DND-41 (cell line): ENCODE measurements at regions not wholly inside any gene's neighbourhood (a gene's known extent, or its start where the extent isn't known, plus 50 kb on each side); places are given as distances from the start of the nearest gene placed in this dataset.

Experiments used
- ATAC-seq: fragments of 200-7000 bp; cut with Tn5 transposase; 3 replicates; pipeline ENCODE4 v1.9.1; 2021; ENCODE audit warnings: low read depth; ENCODE audit not compliant: insufficient read depth
- DNase-seq: peaks from one replicate; pipeline ENCODE4 v3.0.0-alpha.2; 2020
- H2AFZ ChIP-seq: 2 replicates; pipeline ENCODE4 v1.6.0; 2012; ENCODE audit warnings: low read depth, low read length
- H3K27ac ChIP-seq: 2 replicates; pipeline ENCODE4 v1.5.1; 2012; ENCODE audit warnings: low read length, inconsistent platforms
- H3K27me3 ChIP-seq: fragments of 200-600 bp; sonication (generic); 2 replicates; pipeline ENCODE4 v1.6.0; 2012; ENCODE audit warnings: low read length, mild to moderate bottlenecking, inconsistent platforms; ENCODE audit not compliant: insufficient read depth, poor library complexity
- H3K36me3 ChIP-seq: 2 replicates; pipeline ENCODE4 v1.5.1; 2012; ENCODE audit warnings: low read length, inconsistent platforms; ENCODE audit not compliant: insufficient read depth
- H3K4me1 ChIP-seq: 2 replicates; pipeline ENCODE4 v1.5.1; 2012; ENCODE audit warnings: mild to moderate bottlenecking, low read length; ENCODE audit not compliant: insufficient read depth
- H3K4me2 ChIP-seq: 2 replicates; pipeline ENCODE4 v1.6.0; 2012; ENCODE audit warnings: mild to moderate bottlenecking, moderate library complexity, low read length, inconsistent platforms; ENCODE audit not compliant: insufficient read depth
- H3K4me3 ChIP-seq, 2 experiments: fragments of 200-600 bp in 1 of 2; shearing (Covaris generic) in 1 of 2; 2 replicates each; pipeline ENCODE4 v1.5.1; 2012 to 2016; ENCODE audit warnings: inconsistent platforms in 2 of 2, low read length in 2 of 2, mild to moderate bottlenecking in 2 of 2, low read depth in 1 of 2, moderate library complexity in 1 of 2
- H3K79me2 ChIP-seq: 2 replicates; pipeline ENCODE4 v1.6.0; 2012; ENCODE audit warnings: low read length, inconsistent platforms; ENCODE audit not compliant: insufficient read depth
- H3K9ac ChIP-seq: 2 replicates; pipeline ENCODE4 v1.6.0; 2012; ENCODE audit warnings: low read depth, mild to moderate bottlenecking, inconsistent platforms, low read length, moderate library complexity
- H3K9me3 ChIP-seq: 2 replicates; pipeline ENCODE4 v1.5.1; 2012; ENCODE audit warnings: low read length, moderate library complexity, mild to moderate bottlenecking, inconsistent platforms; ENCODE audit not compliant: insufficient read depth, severe bottlenecking
- H4K20me1 ChIP-seq: 2 replicates; pipeline ENCODE4 v1.6.0; 2012; ENCODE audit warnings: low read length; ENCODE audit not compliant: insufficient read depth
- EZH2 ChIP-seq: IDR thresholded peaks from 3 replicates; pipeline ENCODE4 v1.6.1; 2012; ENCODE audit warnings: borderline replicate concordance, low read depth, mild to moderate bottlenecking, moderate library complexity, low read length, inconsistent platforms; ENCODE audit not compliant: severe bottlenecking
- TF ChIP-seq, protein P1 (sequence below): IDR thresholded peaks from 2 replicates; pipeline ENCODE4 v1.5.1; 2012; ENCODE audit warnings: borderline replicate concordance, low read length, moderate library complexity, mild to moderate bottlenecking; ENCODE audit not compliant: poor library complexity, severe bottlenecking; ENCODE audit errors: extremely low read depth

DNA sequence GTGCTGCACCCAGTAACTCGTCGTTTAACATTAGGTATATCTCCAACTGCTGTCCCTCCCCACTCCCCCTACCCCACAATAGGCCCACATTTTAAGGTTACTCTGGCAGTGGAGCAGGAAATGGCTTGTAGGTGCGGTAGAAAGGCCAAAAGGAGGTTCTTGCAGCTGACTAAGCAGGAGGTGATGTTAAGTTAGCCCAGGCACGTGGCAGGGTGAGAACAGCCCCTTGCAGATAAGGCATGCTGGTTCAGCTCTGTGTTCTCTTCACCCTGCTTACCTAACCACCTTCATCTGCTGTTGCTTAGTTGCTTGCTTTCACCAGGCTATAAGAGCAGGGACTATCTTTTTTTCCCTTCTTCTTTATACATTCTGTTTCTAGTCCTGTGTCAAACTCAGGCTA is 1082.8 kb upstream of the RBFOX1 start:
- no peaks in the 10 kb centered on the region for H3K9me3 ChIP-seq
- H3K9ac ChIP-seq: no peak overlapping the region
- H3K4me3 ChIP-seq: no peak overlapping the region
- H3K79me2 ChIP-seq: no peaks in the 10 kb centered on the region
- H3K27ac ChIP-seq: no peak overlapping the region
- no peaks in the 10 kb centered on the region for H4K20me1 ChIP-seq
- H3K27me3 ChIP-seq: no peaks in the 10 kb centered on the region
- DNase-seq (no peak), ATAC-seq (no peak)
- H3K4me1 ChIP-seq: no peaks in the 10 kb centered on the region
- no peak overlapping the region for H2AFZ ChIP-seq
- H3K4me2 ChIP-seq: no peak overlapping the region
- no peaks in the 10 kb centered on the region for H3K36me3 ChIP-seq
- TF ChIP-seq, protein P1, sequence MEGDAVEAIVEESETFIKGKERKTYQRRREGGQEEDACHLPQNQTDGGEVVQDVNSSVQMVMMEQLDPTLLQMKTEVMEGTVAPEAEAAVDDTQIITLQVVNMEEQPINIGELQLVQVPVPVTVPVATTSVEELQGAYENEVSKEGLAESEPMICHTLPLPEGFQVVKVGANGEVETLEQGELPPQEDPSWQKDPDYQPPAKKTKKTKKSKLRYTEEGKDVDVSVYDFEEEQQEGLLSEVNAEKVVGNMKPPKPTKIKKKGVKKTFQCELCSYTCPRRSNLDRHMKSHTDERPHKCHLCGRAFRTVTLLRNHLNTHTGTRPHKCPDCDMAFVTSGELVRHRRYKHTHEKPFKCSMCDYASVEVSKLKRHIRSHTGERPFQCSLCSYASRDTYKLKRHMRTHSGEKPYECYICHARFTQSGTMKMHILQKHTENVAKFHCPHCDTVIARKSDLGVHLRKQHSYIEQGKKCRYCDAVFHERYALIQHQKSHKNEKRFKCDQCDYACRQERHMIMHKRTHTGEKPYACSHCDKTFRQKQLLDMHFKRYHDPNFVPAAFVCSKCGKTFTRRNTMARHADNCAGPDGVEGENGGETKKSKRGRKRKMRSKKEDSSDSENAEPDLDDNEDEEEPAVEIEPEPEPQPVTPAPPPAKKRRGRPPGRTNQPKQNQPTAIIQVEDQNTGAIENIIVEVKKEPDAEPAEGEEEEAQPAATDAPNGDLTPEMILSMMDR: no peak
- no peak for TF ChIP-seq EZH2

DNA sequence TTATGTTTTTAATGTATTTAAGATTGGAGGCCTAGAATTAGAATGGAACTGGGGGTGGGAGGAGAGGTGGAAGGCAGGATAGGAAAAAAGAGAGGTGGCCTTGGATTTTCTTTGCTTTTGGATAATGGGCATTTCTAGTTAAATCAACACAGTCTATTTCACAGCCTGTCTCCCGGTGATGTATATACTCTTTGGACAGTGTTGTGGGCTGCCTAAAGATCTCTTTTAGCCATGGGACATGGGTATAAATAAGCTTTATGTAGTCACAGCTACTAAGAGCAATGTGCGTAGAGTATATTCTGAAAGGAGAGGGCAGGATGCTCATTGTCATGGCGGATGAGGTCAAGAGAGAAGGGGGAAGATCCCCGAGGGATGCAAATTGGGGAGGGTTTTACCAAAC is 1084.4 kb upstream of the RBFOX1 start:
- H3K9me3 ChIP-seq: no peaks in the 10 kb centered on the region
- no peaks in the 10 kb centered on the region for H3K79me2 ChIP-seq
- DNase-seq: no peak
- H4K20me1 ChIP-seq: no peaks in the 10 kb centered on the region
- no peak overlapping the region for H3K4me3 ChIP-seq
- no peak overlapping the region for H3K4me2 ChIP-seq
- ATAC-seq: no peak
- no peaks in the 10 kb centered on the region for H3K36me3 ChIP-seq
- H3K27ac ChIP-seq: no peak overlapping the region
- H2AFZ ChIP-seq: no peak overlapping the region
- no peak overlapping the region for H3K9ac ChIP-seq
- H3K27me3 ChIP-seq: no peaks in the 10 kb centered on the region
- TF ChIP-seq, protein P1: no peak
- no peak for TF ChIP-seq EZH2
- no peaks in the 10 kb centered on the region for H3K4me1 ChIP-seq

DNA sequence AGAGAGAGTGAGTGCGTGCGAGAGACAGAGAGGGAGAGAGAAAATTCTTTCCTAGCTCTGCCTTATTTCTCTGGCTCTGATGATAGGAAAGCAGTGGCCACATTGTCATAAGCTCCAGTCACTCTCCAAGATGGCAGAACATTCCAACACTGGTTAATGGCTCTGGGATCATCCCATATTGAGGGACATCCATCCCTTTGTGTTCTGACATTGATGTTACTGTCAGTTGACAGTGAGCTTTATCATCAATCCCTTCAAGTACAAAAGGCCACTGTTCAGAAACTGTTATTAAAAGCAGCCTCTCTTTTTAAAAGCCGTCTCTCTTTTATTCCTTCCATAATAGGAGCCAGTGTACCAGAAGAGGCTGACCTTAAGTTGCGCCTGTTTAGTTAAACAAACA is 1084.9 kb upstream of the RBFOX1 start:
- Histone ChIP-seq H3K27ac (no peak overlapping the region), H3K9ac (no peak overlapping the region), H3K79me2 (no peaks in the 10 kb centered on the region), H4K20me1 (no peaks in the 10 kb centered on the region), H3K4me1 (no peaks in the 10 kb centered on the region), H3K36me3 (no peaks in the 10 kb centered on the region), H3K4me3 (no peak overlapping the region), H3K27me3 (no peaks in the 10 kb centered on the region), H3K4me2 (no peak overlapping the region), H2AFZ (no peak overlapping the region), H3K9me3 (no peaks in the 10 kb centered on the region)
- TF ChIP-seq, protein P1: no peak
- TF ChIP-seq EZH2: no peak
- ATAC-seq: no peak
- no peak for DNase-seq

DNA sequence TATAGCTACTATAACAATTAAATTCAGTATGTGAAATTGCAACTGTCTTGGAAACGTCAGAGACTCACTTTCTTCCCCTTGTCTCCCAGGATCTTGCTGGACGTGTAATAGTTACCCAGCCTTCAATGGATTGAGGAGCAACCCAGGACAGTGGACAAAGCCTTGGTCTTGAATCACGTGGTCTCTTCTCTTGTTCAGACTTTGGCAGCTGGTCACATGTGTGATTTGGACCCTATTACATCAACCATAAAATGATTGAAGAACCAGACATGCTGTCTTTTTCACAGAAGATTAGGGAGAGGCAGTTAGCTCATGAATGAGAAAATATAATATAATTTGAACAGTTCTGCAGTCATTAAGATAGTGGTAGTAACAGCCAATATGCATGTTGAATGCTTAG is 1085.5 kb upstream of the RBFOX1 start:
- Histone ChIP-seq H3K4me3 (no peak overlapping the region), H3K4me2 (no peak overlapping the region), H3K9ac (no peak overlapping the region), H2AFZ (no peak overlapping the region), H3K79me2 (no peaks in the 10 kb centered on the region), H3K27me3 (no peaks in the 10 kb centered on the region), H3K4me1 (no peaks in the 10 kb centered on the region), H3K36me3 (no peaks in the 10 kb centered on the region), H4K20me1 (no peaks in the 10 kb centered on the region), H3K27ac (no peak overlapping the region), H3K9me3 (no peaks in the 10 kb centered on the region)
- ATAC-seq: no peak
- no peak for TF ChIP-seq EZH2
- TF ChIP-seq, protein P1: no peak
- no peak for DNase-seq
